GM20000 (cell line): ENCODE measurements at regions not wholly inside any gene's neighbourhood (a gene's known extent, or its start where the extent isn't known, plus 50 kb on each side); places are given as distances from the start of the nearest gene placed in this dataset.

Source experiments
- DNase-seq: peaks from one replicate; pipeline ENCODE4 v3.0.0; 2012; ENCODE audit warnings: low spot score
- TF ChIP-seq, protein P1 (sequence below): IDR thresholded peaks from 2 replicates; pipeline ENCODE4 v1.5.1; 2012; ENCODE audit warnings: mild to moderate bottlenecking, control low read depth; ENCODE audit errors: extremely low read depth, missing control alignments

DNA sequence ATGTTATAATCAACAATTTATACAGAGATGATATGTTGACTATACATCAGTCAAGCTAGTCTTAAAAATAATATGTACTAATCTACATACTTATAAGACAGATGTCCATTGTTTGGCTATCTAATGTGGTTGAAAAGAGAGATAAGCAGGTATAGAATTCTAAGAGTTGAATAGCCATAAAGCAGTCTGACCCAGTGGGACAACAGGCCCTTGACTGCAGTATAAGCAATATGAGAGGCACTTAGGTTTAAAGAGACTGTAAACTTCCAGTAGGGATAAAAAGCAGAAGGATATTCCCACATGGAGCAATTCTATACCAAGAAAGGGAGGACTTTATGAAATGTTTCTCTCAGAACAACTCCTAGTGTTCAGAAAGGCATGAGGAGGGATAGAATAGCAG, 139.3 kb downstream of the ELAPOR2 start:
- TF ChIP-seq, protein P1, sequence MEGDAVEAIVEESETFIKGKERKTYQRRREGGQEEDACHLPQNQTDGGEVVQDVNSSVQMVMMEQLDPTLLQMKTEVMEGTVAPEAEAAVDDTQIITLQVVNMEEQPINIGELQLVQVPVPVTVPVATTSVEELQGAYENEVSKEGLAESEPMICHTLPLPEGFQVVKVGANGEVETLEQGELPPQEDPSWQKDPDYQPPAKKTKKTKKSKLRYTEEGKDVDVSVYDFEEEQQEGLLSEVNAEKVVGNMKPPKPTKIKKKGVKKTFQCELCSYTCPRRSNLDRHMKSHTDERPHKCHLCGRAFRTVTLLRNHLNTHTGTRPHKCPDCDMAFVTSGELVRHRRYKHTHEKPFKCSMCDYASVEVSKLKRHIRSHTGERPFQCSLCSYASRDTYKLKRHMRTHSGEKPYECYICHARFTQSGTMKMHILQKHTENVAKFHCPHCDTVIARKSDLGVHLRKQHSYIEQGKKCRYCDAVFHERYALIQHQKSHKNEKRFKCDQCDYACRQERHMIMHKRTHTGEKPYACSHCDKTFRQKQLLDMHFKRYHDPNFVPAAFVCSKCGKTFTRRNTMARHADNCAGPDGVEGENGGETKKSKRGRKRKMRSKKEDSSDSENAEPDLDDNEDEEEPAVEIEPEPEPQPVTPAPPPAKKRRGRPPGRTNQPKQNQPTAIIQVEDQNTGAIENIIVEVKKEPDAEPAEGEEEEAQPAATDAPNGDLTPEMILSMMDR = no peak
- DNase-seq = no peak

DNA sequence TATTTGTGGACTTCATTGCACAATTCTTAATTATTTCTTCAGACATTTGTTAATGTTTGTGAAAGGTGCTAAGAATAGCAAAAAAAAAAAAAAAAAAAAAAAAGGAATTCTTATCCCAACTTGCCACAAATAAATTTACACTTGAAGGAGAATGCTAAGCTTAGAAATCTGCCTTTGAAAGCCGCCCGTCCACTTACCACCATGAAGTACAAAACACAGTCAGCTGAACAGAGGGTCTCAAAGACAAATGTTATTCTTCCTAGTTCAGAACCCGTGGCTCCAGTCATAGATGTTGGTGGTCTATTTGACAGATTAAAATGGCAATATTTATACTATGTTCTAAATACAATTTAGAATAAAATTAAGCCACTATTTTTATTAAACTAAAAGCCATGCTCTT, 141.2 kb downstream of the ELAPOR2 start:
- TF ChIP-seq, protein P1 = no peak
- DNase-seq = no peak

DNA sequence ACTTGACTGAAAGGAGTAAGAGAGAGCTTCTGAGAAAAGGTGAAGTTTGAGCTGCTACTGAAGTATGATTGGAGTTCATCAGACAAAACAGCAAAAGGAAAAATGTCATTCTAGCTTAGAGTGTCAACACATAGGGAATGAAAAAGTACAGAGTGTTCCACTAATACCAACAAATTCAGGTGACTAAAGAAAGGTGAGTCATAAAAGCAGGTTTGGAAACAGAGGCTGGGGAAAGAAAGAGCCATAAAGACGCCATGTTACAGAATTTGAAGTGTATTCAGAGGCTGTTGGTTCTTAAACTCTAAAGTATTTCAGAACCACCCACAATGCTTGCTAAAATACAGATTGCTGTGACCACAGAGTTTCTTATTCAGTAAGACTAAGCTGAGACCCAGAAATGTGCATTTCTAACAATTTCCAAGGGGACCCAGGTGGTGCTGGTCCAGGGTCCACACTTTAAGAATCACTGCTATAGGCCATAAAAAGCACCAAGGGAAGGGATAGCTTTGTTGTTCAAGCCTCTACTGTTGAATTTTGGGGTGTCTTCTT, 143.1 kb downstream of the ELAPOR2 start:
- TF ChIP-seq, protein P1 = no peak
- no peak for DNase-seq

DNA sequence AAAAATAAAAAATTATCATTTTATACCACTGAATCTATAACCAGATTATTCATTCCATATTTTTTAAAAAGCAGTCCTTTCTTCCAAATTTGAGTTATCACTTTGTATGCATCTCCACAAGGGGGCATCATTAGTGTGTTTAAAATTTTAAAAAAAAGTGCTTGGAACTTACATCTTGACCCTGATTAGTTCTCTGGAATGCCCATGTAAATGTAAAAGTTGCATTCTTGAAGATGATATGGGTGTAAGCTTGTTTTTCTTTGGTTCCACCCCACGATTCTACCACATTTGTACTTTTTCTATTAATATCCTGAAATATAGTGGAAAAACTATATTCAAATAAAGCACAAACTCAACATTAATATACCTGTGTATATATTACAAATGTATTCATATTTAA, 144.9 kb downstream of the ELAPOR2 start:
- no peak for DNase-seq
- TF ChIP-seq, protein P1 = no peak
